HG03196 (cell line): ENCODE measurements at regions not wholly inside any gene's neighbourhood (a gene's known extent, or its start where the extent isn't known, plus 50 kb on each side); places are given as distances from the start of the nearest gene placed in this dataset.
"Not testable (repeated sequence)": the region's sequence is repeated elsewhere in the genome, so short reads cannot be mapped to it uniquely, and the experiment has no call there.

Experiments
- ATAC-seq: cut with Tn5 transposase; IDR thresholded peaks from one replicate; pipeline ENCODE4 v1.9.1; 2021; ENCODE audit not compliant: unreplicated experiment

DNA sequence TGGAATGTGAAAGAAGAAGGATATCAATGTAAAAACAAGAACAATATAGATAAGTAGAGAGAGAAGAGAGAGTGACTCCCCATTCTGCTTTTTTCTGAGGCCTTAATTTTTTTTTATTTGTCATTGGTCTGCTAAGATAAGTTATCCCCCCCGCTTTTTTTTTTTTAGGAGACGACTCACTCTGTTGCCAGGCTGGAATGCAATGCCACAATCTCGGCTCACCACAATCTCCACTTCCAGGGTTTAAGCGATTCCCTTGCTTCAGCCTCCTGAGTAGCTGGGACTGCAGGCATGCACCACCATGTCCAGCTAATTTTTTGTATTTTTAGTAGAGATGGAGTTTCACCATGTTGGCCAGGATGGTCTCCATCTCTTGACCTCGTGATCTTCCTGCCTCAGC is 677.0 kb downstream of the MAFB start:
- ATAC-seq, result not testable (repeated sequence)

- ATAC-seq, result no peak
Measured at GRCh38 chr20:40010483-40010882, 678.6 kb downstream of the MAFB start.

DNA sequence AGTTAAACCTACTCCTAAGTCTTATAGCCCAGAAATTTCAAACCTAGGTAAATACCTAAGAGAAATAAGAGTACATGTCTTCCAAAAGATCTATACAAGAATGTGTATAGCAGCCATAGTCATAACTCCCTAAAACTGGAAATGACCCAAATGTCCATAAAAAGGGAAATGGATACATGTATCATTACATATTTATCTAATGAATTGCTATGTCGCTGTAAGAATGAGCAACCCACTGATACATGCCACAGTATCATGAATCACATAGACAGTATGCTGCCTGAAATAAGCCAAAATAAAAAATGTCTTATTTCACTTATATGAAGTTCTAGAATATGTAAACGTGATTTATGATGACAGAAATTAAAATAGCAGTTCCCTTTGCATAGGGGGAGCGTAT is 679.5 kb downstream of the MAFB start:
- no peak for ATAC-seq

DNA sequence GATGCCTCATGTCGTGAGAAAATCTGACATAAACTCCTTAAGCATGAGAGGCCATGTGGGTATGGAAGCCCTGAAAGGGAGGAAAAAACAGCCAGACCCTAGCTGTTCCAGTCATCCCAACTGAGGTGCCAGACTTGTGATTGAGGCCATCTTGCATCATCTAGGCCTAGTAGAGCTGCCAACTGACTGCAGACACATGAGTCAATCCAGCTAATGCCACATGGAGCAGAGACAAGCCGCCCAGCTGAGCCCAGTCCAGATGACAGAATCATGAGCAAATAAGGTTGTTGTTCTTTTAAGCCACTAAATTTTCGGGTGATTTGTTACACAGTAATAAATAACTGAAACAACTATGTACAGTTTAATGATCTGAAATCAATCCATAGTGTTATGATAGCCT is 680.9 kb downstream of the MAFB start:
- ATAC-seq, result no peak

- no peak for ATAC-seq
Measured at GRCh38 chr20:40006168-40006860, 682.7 kb downstream of the MAFB start.

DNA sequence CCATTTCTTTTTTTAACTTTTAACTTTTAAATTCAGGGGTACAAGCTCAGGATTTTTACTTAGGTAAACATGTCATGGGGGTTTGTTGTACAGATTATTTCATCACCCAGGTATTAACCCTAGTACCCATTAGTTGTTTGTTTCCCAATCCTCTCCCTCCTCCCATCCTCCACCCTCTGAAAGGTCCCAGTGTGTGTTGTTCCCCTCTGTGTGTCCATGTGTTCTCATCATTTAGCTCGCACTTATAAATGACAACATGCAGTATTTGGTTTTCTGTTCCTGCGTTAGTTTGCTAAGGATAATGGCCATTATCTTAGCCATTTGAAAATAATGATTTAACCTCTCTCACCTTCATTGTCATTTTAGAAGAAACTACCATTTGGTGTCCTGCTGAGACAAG is 684.9 kb downstream of the MAFB start:
- ATAC-seq, result not testable (repeated sequence)

GRCh38 chr20:39993742-39994141 is 695.3 kb downstream of the MAFB start:
- ATAC-seq, result no peak

GRCh38 chr20:39990692-39991091 is 698.3 kb downstream of the MAFB start:
- no peak for ATAC-seq

DNA sequence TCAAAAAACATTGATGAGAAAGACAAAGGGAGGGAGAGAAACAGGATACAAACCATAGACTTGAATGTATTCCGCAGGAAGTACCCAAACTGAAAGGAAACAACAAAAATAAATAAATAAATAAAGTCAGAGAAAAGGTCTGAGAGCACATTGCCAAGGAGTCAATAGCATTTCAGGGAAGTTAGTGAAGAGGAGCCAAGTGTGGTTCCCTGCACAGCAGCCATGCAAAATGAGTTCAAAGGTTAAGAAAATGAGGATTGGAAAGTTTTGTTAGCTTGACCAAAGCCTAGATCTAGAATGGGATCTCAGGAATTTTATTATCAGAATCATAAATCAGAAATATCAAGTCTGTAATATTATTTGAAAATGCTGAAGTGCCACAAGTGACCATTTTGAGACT is 700.0 kb downstream of the MAFB start:
- no peak for ATAC-seq

GRCh38 chr20:39986173-39986904 is 702.7 kb downstream of the MAFB start:
- ATAC-seq, result no peak

GRCh38 chr20:39985271-39985827 is 703.7 kb downstream of the MAFB start:
- no peak for ATAC-seq

DNA sequence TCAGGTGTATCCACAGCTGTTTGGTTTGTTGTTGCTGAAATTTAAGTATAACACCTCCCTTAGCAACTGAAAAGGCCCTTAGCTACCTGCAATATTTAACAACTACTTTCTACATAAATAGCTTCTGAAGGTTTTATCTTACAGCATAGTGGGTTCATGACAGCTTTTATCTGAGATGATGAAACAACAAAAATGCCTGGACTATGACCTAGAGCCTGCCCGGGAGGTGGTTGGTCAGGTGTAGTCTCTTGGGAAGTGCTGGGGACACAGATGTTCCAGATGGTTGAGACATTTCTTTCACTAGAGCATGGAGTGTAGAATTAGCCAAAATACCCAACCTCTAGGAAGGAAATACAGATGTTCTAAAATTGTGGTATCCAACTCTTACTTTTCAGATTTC is 705.4 kb downstream of the MAFB start:
- no peak for ATAC-seq

GRCh38 chr20:39983183-39983582 is 705.9 kb downstream of the MAFB start:
- ATAC-seq, result no peak

GRCh38 chr20:39974966-39975501 is 714.0 kb downstream of the MAFB start:
- no peak for ATAC-seq

- ATAC-seq, result no peak
Measured at GRCh38 chr20:39968495-39968894, 720.5 kb downstream of the MAFB start.

GRCh38 chr20:39967806-39968205 is 721.2 kb downstream of the MAFB start:
- ATAC-seq, result no peak

DNA sequence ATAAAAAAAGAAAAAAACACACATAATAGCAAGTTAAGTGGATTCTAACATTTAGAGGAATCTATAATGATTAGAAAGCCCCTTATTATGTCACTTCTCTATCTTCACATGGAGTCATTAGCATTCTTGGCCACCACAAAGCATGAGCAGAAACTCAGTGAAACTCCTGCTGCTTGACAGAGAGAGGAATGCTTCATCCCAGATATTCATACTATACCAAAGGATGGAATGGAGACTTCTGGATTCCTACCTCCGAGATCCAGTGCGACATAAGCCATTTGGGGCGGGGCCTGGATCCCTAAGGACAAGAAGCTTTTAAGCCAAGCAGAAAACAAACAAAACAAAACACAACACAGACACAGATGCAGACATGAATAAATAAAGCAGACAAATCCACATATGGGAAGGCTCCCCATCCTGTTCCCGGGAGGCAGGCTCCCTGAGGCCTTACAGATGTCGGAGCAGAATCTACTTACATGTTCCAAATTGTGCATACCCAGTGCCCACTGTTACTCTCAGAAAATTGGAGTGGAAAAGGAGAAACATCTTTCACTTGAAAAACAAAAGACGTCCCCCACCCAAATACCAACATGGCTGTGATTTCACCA is 727.3 kb downstream of the MAFB start:
- no peak for ATAC-seq

GRCh38 chr20:39960522-39961428 is 728.3 kb downstream of the MAFB start:
- ATAC-seq, result no peak

DNA sequence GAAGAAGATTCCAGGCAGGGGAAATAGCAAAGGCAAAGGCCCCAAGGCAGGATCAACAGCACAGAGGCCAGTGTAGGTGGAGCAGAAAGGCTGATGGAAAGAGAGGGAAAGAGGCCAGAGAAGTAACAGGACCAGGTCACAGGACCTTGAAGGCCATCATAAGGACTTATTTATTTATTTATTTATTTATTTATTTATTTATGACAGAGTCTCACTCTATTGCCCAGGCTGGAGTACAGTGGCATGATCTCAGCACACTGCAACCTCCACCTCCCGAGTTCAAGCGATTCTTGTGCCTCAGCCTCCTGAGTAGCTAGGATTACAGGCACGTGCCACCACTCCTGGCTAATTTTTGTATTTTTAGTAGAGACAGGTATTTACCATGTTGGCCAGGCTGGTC is 731.1 kb downstream of the MAFB start:
- not testable (repeated sequence) for ATAC-seq

- no peak for ATAC-seq
Measured at GRCh38 chr20:39954621-39955020, 734.4 kb downstream of the MAFB start.

- no peak for ATAC-seq
Measured at GRCh38 chr20:39946931-39947330, 742.1 kb downstream of the MAFB start.
